GM18505 (cell line): ENCODE measurements at regions not wholly inside any gene's neighbourhood (a gene's known extent, or its start where the extent isn't known, plus 50 kb on each side); places are given as distances from the start of the nearest gene placed in this dataset.

Experiments
- ATAC-seq: cut with Tn5 transposase; IDR thresholded peaks from one replicate; pipeline ENCODE4 v1.9.1; 2021; ENCODE audit not compliant: unreplicated experiment
- POLR2A ChIP-seq: IDR thresholded peaks from 4 replicates; pipeline ENCODE4 v1.6.1; 2011; ENCODE audit warnings: borderline replicate concordance; ENCODE audit not compliant: insufficient read depth, insufficient read length; ENCODE audit errors: extremely low read depth

GRCh38 chr2:215622837-215623236, 187.0 kb upstream of the FN1 start:
- no peak for TF ChIP-seq POLR2A
- no peak for ATAC-seq

GRCh38 chr2:215621381-215621780, 185.5 kb upstream of the FN1 start:
- TF ChIP-seq POLR2A, result no peak
- ATAC-seq, result no peak

- no peak for TF ChIP-seq POLR2A
- no peak for ATAC-seq
These were observed 184.7 kb upstream of the FN1 start for GRCh38 chr2:215620528-215620927.

GRCh38 chr2:215619989-215620388, 184.1 kb upstream of the FN1 start:
- ATAC-seq, result no peak
- no peak for TF ChIP-seq POLR2A

- no peak for TF ChIP-seq POLR2A
- no peak for ATAC-seq
These were observed 183.4 kb upstream of the FN1 start for GRCh38 chr2:215619022-215619958.

DNA sequence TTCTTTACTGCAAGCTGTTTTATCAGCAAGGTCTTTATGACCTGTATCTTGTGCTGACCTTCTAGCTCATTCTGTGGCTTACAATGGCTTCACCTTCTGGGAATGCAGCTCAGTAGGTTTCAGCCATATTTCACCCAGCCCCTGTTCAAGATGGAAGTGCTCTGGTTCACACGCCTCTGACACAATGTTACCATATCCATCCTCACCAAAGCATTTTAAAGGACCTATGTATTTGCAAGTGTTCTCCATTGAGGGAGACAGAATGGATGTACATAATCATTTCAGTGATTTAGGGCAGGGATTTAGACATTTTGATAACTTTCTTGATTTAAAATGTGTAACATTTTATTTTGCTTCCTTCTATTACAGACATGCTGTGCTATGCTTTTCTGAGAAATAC, 182.3 kb upstream of the FN1 start:
- no peak for TF ChIP-seq POLR2A
- no peak for ATAC-seq

DNA sequence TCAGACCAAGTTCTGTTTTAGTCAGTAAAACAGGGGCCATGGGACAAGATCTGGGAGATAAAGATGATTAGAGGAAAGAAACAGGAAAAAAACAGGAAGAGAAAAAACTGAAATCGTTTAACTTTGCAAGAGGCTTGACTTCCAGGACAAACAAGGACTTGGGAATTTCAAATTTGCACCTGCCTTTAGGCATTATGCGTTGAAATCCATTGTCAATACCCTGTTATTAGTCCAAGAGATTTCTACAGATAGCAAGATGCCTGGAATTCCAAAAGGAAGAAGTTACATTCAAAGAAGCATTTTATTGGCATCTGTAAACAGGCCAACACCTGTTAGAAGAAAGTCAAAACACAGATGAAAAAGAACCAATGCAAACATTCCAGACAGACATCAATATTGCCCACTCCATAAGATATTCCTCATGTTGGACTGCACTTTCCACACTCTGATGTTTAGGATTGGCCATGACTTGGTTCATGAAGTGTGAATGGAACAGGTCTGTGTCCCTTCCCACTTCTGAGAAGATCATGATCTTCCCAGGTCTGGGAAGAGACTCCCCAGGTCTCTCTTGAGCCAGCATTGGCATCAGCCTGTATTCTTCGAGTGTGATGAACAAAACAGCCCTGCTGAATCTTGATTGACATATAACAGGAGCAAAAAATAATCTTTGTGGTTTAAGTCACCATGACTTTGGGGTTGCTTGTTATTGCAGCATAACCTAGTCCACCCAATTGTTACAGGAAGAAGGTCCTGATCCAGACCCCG, 181.4 kb upstream of the FN1 start:
- no peak for TF ChIP-seq POLR2A

GRCh38 chr2:215615803-215616174, 179.9 kb upstream of the FN1 start:
- no peak for TF ChIP-seq POLR2A
- ATAC-seq, result no peak

More for the DNA sequence above, 181.4 kb upstream of the FN1 start:
- no peak for ATAC-seq

- no peak for TF ChIP-seq POLR2A
- ATAC-seq, result no peak
These were observed 179.4 kb upstream of the FN1 start for GRCh38 chr2:215615067-215615802.

GRCh38 chr2:215614296-215614695, 178.4 kb upstream of the FN1 start:
- no peak for TF ChIP-seq POLR2A
- no peak for ATAC-seq

GRCh38 chr2:215613888-215614287, 178.0 kb upstream of the FN1 start:
- ATAC-seq, result no peak
- TF ChIP-seq POLR2A, result no peak

DNA sequence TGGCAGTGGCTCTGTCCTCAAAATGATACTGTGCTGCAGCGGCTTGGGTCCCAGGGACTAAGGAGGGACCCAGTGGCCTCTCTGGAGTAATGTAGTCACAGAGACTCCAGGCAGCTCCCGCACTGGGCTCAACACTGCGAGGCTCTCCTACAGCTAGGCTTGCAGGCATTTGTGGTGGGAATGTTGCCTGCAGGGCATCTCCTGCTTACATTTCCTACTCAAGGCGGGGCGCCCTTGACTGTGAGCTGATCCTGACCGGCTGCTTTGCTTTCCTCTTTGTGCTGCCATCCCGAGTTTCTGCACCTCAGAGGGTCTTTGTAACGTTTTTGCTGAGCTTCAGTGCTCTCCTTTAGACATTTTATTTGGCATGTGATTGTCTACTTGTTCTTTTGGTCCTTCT, 177.4 kb upstream of the FN1 start:
- TF ChIP-seq POLR2A, result no peak
- ATAC-seq, result no peak

- ATAC-seq, result no peak
- no peak for TF ChIP-seq POLR2A
These were observed 176.9 kb upstream of the FN1 start for GRCh38 chr2:215612786-215613185.
